ENCODE measurements at regions not wholly inside any gene's neighbourhood (a gene's known extent, or its start where the extent isn't known, plus 50 kb on each side); places are given as distances from the start of the nearest gene placed in this dataset.

DNA sequence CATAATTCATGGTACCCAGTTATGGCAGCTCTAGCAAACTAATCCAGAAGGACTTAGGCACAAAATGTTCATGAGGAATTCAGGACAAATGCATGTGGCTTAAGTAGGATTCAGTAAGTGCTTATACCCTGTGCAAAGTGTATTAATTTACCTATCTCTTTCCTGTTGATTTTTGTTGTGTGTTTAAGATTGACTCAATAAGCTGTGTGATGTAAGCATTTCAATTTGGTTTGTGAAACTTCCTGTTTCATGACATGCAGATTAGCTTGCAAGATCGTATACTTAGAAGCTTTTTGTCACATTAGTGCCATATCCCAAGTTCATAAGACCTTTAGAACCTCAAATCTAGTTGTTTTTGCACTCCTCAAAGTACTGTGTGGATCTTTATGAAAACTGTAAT lies 416.7 kb downstream of the ARL4A start:
- DNase-seq, result no peak
- 67 to 77% methylated on average over 1 of the region's 1 CpG for WGBS, 2 donors
- TF ChIP-seq, protein P1, sequence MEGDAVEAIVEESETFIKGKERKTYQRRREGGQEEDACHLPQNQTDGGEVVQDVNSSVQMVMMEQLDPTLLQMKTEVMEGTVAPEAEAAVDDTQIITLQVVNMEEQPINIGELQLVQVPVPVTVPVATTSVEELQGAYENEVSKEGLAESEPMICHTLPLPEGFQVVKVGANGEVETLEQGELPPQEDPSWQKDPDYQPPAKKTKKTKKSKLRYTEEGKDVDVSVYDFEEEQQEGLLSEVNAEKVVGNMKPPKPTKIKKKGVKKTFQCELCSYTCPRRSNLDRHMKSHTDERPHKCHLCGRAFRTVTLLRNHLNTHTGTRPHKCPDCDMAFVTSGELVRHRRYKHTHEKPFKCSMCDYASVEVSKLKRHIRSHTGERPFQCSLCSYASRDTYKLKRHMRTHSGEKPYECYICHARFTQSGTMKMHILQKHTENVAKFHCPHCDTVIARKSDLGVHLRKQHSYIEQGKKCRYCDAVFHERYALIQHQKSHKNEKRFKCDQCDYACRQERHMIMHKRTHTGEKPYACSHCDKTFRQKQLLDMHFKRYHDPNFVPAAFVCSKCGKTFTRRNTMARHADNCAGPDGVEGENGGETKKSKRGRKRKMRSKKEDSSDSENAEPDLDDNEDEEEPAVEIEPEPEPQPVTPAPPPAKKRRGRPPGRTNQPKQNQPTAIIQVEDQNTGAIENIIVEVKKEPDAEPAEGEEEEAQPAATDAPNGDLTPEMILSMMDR (IDR thresholded peaks at IDR 0.05), result no peak
- H3K36me3 ChIP-seq, result no peaks in the 10 kb centered on the region
- H3K4me3 ChIP-seq, result no peak overlapping the region
- no peaks in the 10 kb centered on the region for H3K27me3 ChIP-seq
- H3K4me1 ChIP-seq, result no peaks in the 10 kb centered on the region
- no peak for ATAC-seq
- no peaks in the 10 kb centered on the region for H3K9me3 ChIP-seq
- intact Hi-C loops (cut with DNase I), result no loop called here
- H3K27ac ChIP-seq, result no peak overlapping the region

DNA sequence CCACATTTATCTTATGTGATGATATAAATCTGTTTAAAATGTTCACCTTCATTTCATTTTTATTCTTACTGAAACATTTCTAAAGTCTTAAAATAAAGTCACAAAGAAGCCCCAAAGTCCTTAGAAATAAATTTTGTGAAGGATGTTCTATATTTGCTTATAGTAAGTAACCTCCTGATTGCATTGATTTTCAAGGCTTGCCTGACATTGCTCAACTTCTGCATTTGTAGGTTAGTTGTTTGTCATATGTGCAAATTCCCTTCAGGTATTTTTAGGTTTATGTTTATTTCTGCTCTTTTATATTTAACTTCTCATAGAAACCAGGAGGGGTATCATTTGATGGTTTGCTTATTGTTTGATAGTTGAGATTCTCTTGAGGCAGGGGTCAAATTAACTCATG lies 417.8 kb downstream of the ARL4A start:
- TF ChIP-seq, protein P1 (IDR thresholded peaks at IDR 0.05), result no peak
- H3K4me1 ChIP-seq, result no peaks in the 10 kb centered on the region
- intact Hi-C loops (cut with DNase I), result no loop called here
- no peak overlapping the region for H3K4me3 ChIP-seq
- H3K27ac ChIP-seq, result no peak overlapping the region
- H3K36me3 ChIP-seq, result no peaks in the 10 kb centered on the region
- ATAC-seq (no peak), DNase-seq (no peak)
- no peaks in the 10 kb centered on the region for H3K27me3 ChIP-seq
- H3K9me3 ChIP-seq, result peaks cover 0 to 6% (median 0%) of the 10 kb centered on the region in 11 donors

DNA sequence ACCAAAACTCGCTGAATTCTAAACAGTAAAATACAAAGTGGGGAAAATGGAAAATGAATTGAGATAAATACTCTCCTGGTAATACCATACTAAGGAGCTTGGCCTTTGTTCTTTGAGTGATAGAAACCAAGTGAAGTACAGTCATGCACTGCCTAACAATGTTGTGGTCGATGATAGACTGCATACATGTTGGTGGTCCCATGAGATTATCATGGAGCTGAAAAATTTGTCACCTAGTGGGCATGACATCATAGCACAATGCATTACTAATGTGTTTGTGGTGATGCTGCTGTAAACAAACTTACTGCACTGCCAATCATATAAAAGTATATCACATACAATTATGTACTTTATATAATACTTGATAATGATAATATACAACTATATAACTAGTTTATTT lies 419.1 kb downstream of the ARL4A start:
- WGBS, 2 donors, result 95 to 96% methylated on average over 2 of the region's 2 CpGs
- intact Hi-C loops (cut with DNase I), result no loop called here
- Histone ChIP-seq H3K4me3 (no peak overlapping the region), H3K4me1 (no peaks in the 10 kb centered on the region), H3K9me3 (peaks cover 0 to 10% (median 0%) of the 10 kb centered on the region in 11 donors), H3K27ac (no peak overlapping the region), H3K27me3 (no peaks in the 10 kb centered on the region), H3K36me3 (no peaks in the 10 kb centered on the region)
- DNase-seq, result no peak
- no peak for ATAC-seq
- TF ChIP-seq, protein P1 (IDR thresholded peaks at IDR 0.05), result no peak

DNA sequence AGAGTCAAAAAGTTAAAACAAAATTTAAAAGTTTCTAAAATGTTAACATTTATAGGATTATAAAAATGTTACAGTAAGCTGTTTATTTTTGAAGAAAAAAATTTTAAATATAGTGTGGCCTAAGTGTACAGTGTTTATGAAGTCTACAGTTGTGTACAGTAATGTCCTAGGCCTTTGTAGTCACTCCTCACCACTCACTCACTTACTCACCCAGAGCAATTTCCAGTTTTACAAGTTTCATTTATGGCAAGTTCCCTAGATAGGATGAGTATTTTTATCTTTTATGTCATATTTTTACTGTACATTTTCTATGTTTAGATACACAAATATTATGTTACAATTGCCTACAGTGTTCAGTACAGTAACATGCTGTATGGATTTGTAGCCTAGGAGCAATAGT lies 419.9 kb downstream of the ARL4A start:
- DNase-seq, result no peak
- Histone ChIP-seq H3K36me3 (no peaks in the 10 kb centered on the region), H3K9me3 (peaks cover 0 to 10% (median 0%) of the 10 kb centered on the region in 11 donors), H3K27me3 (no peaks in the 10 kb centered on the region), H3K27ac (no peak overlapping the region), H3K4me3 (no peak overlapping the region), H3K4me1 (no peaks in the 10 kb centered on the region)
- TF ChIP-seq, protein P1 (IDR thresholded peaks at IDR 0.05), result no peak
- intact Hi-C loops (cut with DNase I), result no loop called here
- ATAC-seq, result no peak

DNA sequence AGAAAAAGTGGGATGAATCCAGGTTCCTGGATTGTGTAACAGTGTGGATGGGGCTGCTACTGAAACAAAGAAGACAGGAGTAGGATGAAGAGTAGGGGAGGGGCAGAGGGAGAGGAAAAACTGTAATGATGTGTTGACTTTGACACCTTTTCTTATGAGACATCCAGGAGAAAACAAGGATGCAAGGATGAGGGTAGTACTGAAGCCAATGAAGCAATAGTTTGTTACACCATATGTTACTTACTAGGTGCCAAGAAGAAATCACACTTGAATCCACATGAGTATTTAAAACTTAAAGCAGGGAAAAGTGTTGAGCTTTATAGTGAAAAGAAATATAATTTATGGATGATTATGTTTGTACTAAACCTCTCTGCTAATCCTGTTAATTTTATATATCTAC lies 420.6 kb downstream of the ARL4A start:
- no peaks in the 10 kb centered on the region for H3K4me1 ChIP-seq
- no peak overlapping the region for H3K27ac ChIP-seq
- H3K36me3 ChIP-seq, result no peaks in the 10 kb centered on the region
- no peak overlapping the region for H3K4me3 ChIP-seq
- intact Hi-C loops (cut with DNase I), result no loop called here
- TF ChIP-seq, protein P1 (IDR thresholded peaks at IDR 0.05), result no peak
- H3K27me3 ChIP-seq, result no peaks in the 10 kb centered on the region
- DNase-seq (no peak), ATAC-seq (no peak)
- H3K9me3 ChIP-seq, result peaks cover 0 to 10% (median 0%) of the 10 kb centered on the region in 11 donors

Data from heart right ventricle (tissue), 16 donors.